ENCODE measurements at regions not wholly inside any gene's neighbourhood (a gene's known extent, or its start where the extent isn't known, plus 50 kb on each side); places are given as distances from the start of the nearest gene placed in this dataset.

- no peaks in the 10 kb centered on the region for H3K36me3 ChIP-seq
- no peak overlapping the region for H3K27ac ChIP-seq
- H3K27me3 ChIP-seq = no peaks in the 10 kb centered on the region
- TF ChIP-seq EP300 (IDR thresholded peaks at IDR 0.05) (no peak), POLR2AphosphoS5 (IDR thresholded peaks at IDR 0.05) (no peak), CTCF (IDR thresholded peaks at IDR 0.05) (no peak), POLR2A (IDR thresholded peaks at IDR 0.05) (no peak)
- ATAC-seq = no peak
- H3K4me1 ChIP-seq = no peaks in the 10 kb centered on the region
- H3K9me3 ChIP-seq = peaks cover 0 to 18% (median 0%) of the 10 kb centered on the region in 3 donors
- WGBS, 2 donors (ENCODE audit: low coverage in 1 of 2) = 66 to 85% methylated on average over 2 to 4 of the region's 4 CpGs
- no peak overlapping the region for H3K4me3 ChIP-seq
These were observed 72.7 kb upstream of the SPOPL start for GRCh38 chr2:138428710-138429440.

- H3K27me3 ChIP-seq = no peaks in the 10 kb centered on the region
- H3K27ac ChIP-seq = no peak overlapping the region
- H3K4me3 ChIP-seq = no peak overlapping the region
- H3K4me1 ChIP-seq = no peaks in the 10 kb centered on the region
- no peak for TF ChIP-seq EP300 (IDR thresholded peaks at IDR 0.05)
- no peak for TF ChIP-seq POLR2A (IDR thresholded peaks at IDR 0.05)
- no peak for ATAC-seq
- 47 to 62% methylated on average over 2 to 3 of the region's 3 CpGs for WGBS, 2 donors (ENCODE audit: low coverage in 1 of 2)
- H3K9me3 ChIP-seq = peaks cover 0 to 17% (median 0%) of the 10 kb centered on the region in 3 donors
- no peaks in the 10 kb centered on the region for H3K36me3 ChIP-seq
These were observed 71.4 kb upstream of the SPOPL start for GRCh38 chr2:138430181-138430580.

- Histone ChIP-seq H3K27me3 (no peaks in the 10 kb centered on the region), H3K4me1 (no peaks in the 10 kb centered on the region), H3K27ac (no peak overlapping the region), H3K9me3 (no peaks in the 10 kb centered on the region), H3K4me3 (no peak overlapping the region), H3K36me3 (no peaks in the 10 kb centered on the region)
- WGBS, 2 donors (ENCODE audit: low coverage in 1 of 2) = 71 to 86% methylated on average over 2 of the region's 2 CpGs
- TF ChIP-seq POLR2AphosphoS5 (IDR thresholded peaks at IDR 0.05) = no peak
- ATAC-seq = no peak
These were observed 68.6 kb upstream of the SPOPL start for GRCh38 chr2:138432971-138433370.

GRCh38 chr2:138433995-138434951 is 67.3 kb upstream of the SPOPL start:
- Histone ChIP-seq H3K27me3 (no peaks in the 10 kb centered on the region), H3K4me1 (no peaks in the 10 kb centered on the region), H3K27ac (no peak overlapping the region), H3K9me3 (no peaks in the 10 kb centered on the region), H3K4me3 (no peak overlapping the region), H3K36me3 (no peaks in the 10 kb centered on the region)
- 82 to 87% methylated on average over 3 to 8 of the region's 8 CpGs for WGBS, 2 donors (ENCODE audit: low coverage in 1 of 2)
- TF ChIP-seq CTCF (IDR thresholded peaks at IDR 0.05) (no peak), POLR2AphosphoS5 (IDR thresholded peaks at IDR 0.05) (no peak), EP300 (IDR thresholded peaks at IDR 0.05) (no peak), POLR2A (IDR thresholded peaks at IDR 0.05) (no peak)
- ATAC-seq = no peak

GRCh38 chr2:138435701-138436100 is 65.9 kb upstream of the SPOPL start:
- TF ChIP-seq POLR2A (IDR thresholded peaks at IDR 0.05) = no peak
- no peak for TF ChIP-seq EP300 (IDR thresholded peaks at IDR 0.05)
- no peak for TF ChIP-seq CTCF (IDR thresholded peaks at IDR 0.05)
- TF ChIP-seq POLR2AphosphoS5 (IDR thresholded peaks at IDR 0.05) = no peak
- 83 to 93% methylated on average over 1 of the region's 1 CpG for WGBS, 2 donors (ENCODE audit: low coverage in 1 of 2)
- Histone ChIP-seq H3K27ac (no peak overlapping the region), H3K27me3 (no peaks in the 10 kb centered on the region), H3K4me3 (no peak overlapping the region), H3K9me3 (no peaks in the 10 kb centered on the region), H3K36me3 (no peaks in the 10 kb centered on the region), H3K4me1 (no peaks in the 10 kb centered on the region)
- ATAC-seq = no peak

Measured in gastroesophageal sphincter (tissue), 4 donors.